ENCODE measurements at regions not wholly inside any gene's neighbourhood (a gene's known extent, or its start where the extent isn't known, plus 50 kb on each side); places are given as distances from the start of the nearest gene placed in this dataset.

- WGBS, 2 experiments (ENCODE audit: insufficient coverage in 1 of 2, insufficient read length in 1 of 2): 100% methylated on average over 1 of the region's 1 CpG; no CpG with 5 or more reads in 1 of the 2 experiments
Measured at GRCh38 chr1:60906526-60906925, 175.8 kb upstream of the NFIA start.

GRCh38 chr1:60906039-60906438 is 176.3 kb upstream of the NFIA start:
- H3K9me3 Mint-ChIP-seq: no peaks in the 10 kb centered on the region
- TF ChIP-seq CTCF (conservative IDR thresholded peaks at IDR 0.05): no peak
- peaks cover 13% of the 10 kb centered on the region for H3K27me3 Mint-ChIP-seq (ENCODE audit: insufficient read depth)
- no peak overlapping the region for H3K4me3 Mint-ChIP-seq
- 69 to 73% methylated on average over 2 of the region's 2 CpGs for WGBS, 2 experiments (ENCODE audit: insufficient coverage in 1 of 2, insufficient read length in 1 of 2)
- H3K36me3 Mint-ChIP-seq (ENCODE audit: low read depth): no peaks in the 10 kb centered on the region
- Histone ChIP-seq H3K27me3 (ENCODE audit: control insufficient read depth, insufficient read depth, low read length, poor library complexity, severe bottlenecking) (peaks cover 13% of the 10 kb centered on the region), H3K9ac (ENCODE audit: extremely low read depth, low read length, poor library complexity, severe bottlenecking) (no peak overlapping the region), H3K27ac (ENCODE audit: low read depth, low read length) (no peak overlapping the region), H3K36me3 (ENCODE audit: control insufficient read depth, insufficient read depth, low read length) (no peaks in the 10 kb centered on the region), H3K4me1 (ENCODE audit: control insufficient read depth, insufficient read depth, low read length) (no peaks in the 10 kb centered on the region), H3K4me3 (ENCODE audit: low read length) (no peak overlapping the region), H3K9me3 (ENCODE audit: control insufficient read depth, low read length) (no peaks in the 10 kb centered on the region)
- DNase-seq: no peak
- no peak overlapping the region for H3K27ac Mint-ChIP-seq
- H3K4me1 Mint-ChIP-seq: peaks cover 14% of the 10 kb centered on the region

More at GRCh38 chr1:60906526-60906925, 175.8 kb upstream of the NFIA start:
- Mint-ChIP-seq H3K27ac (no peak overlapping the region), H3K4me1 (peaks cover 17% of the 10 kb centered on the region), H3K27me3 (ENCODE audit: insufficient read depth) (peaks cover 14% of the 10 kb centered on the region), H3K36me3 (ENCODE audit: low read depth) (no peaks in the 10 kb centered on the region), H3K9me3 (no peaks in the 10 kb centered on the region), H3K4me3 (no peak overlapping the region)
- Histone ChIP-seq H3K9ac (ENCODE audit: extremely low read depth, low read length, poor library complexity, severe bottlenecking) (no peak overlapping the region), H3K9me3 (ENCODE audit: control insufficient read depth, low read length) (no peaks in the 10 kb centered on the region), H3K4me1 (ENCODE audit: control insufficient read depth, insufficient read depth, low read length) (no peaks in the 10 kb centered on the region), H3K27ac (ENCODE audit: low read depth, low read length) (no peak overlapping the region), H3K36me3 (ENCODE audit: control insufficient read depth, insufficient read depth, low read length) (no peaks in the 10 kb centered on the region), H3K27me3 (ENCODE audit: control insufficient read depth, insufficient read depth, low read length, poor library complexity, severe bottlenecking) (peaks cover 18% of the 10 kb centered on the region), H3K4me3 (ENCODE audit: low read length) (no peak overlapping the region)
- TF ChIP-seq CTCF (conservative IDR thresholded peaks at IDR 0.05): no peak
- DNase-seq: no peak

- no peak overlapping the region for H3K4me3 ChIP-seq (ENCODE audit: low read length)
- peaks cover 9% of the 10 kb centered on the region for H3K27me3 ChIP-seq (ENCODE audit: control insufficient read depth, insufficient read depth, low read length, poor library complexity, severe bottlenecking)
- H3K36me3 Mint-ChIP-seq (ENCODE audit: low read depth): no peaks in the 10 kb centered on the region
- H3K4me1 Mint-ChIP-seq: peaks cover 19% of the 10 kb centered on the region
- WGBS, 2 experiments (ENCODE audit: insufficient coverage in 1 of 2, insufficient read length in 1 of 2): 76 to 86% methylated on average over 1 to 4 of the region's 4 CpGs
- H3K27ac ChIP-seq (ENCODE audit: low read depth, low read length): no peak overlapping the region
- no peak overlapping the region for H3K27ac Mint-ChIP-seq
- no peaks in the 10 kb centered on the region for H3K4me1 ChIP-seq (ENCODE audit: control insufficient read depth, insufficient read depth, low read length)
- no peaks in the 10 kb centered on the region for H3K9me3 Mint-ChIP-seq
- H3K27me3 Mint-ChIP-seq (ENCODE audit: insufficient read depth): peaks cover 8% of the 10 kb centered on the region
- H3K9me3 ChIP-seq (ENCODE audit: control insufficient read depth, low read length): no peaks in the 10 kb centered on the region
- TF ChIP-seq CTCF (conservative IDR thresholded peaks at IDR 0.05): no peak
- no peak overlapping the region for H3K4me3 Mint-ChIP-seq
- no peaks in the 10 kb centered on the region for H3K36me3 ChIP-seq (ENCODE audit: control insufficient read depth, insufficient read depth, low read length)
- no peak overlapping the region for H3K9ac ChIP-seq (ENCODE audit: extremely low read depth, low read length, poor library complexity, severe bottlenecking)
- DNase-seq: no peak
Measured at GRCh38 chr1:60904099-60904851, 178.1 kb upstream of the NFIA start.
